HepG2 (cell line): ENCODE measurements at regions not wholly inside any gene's neighbourhood (a gene's known extent, or its start where the extent isn't known, plus 50 kb on each side); places are given as distances from the start of the nearest gene placed in this dataset.

Source experiments
- ATAC-seq: fragments of 200-7000 bp; cut with Tn5 transposase; 3 replicates; pipeline ENCODE4 v1.9.1; 2020; ENCODE audit warnings: mild to moderate bottlenecking, moderate library complexity
- BruUV-seq: library from RNA; stranded (reverse); fragments of 400-500 nt; replicated peaks from 2 replicates; lab custom pipeline; 2021; lab: Mats Ljungman, UMichigan
- CTCF ChIA-PET: fragments of 300-600 bp; formaldehyde crosslinking; extraction: SDS; loops from one replicate; lab custom pipeline; 2021; ENCODE audit warnings: low total read pairs, inconsistent platforms, low intra/inter-chr PET ratio; lab: Yijun Ruan, JAX
- POLR2A ChIA-PET: fragments of 350-600 bp; sonication (Branson Sonifier 250); formaldehyde crosslinking; loops from one replicate; lab custom pipeline; 2020; ENCODE audit warnings: antibody characterized with exemption, inconsistent platforms; lab: Yijun Ruan, JAX
- DNase-seq: peaks from one replicate; pipeline ENCODE4 v3.0.0-alpha.2; 2015; ENCODE audit warnings: low spot score
- FAIRE-seq: peaks from 3 replicates; lab custom pipeline; 2011; peaks lifted over from hg19 to GRCh38; lab: Jason Lieb, UNC
- H2AFZ ChIP-seq: one replicate; pipeline ENCODE4 v1.6.1; 2011; ENCODE audit warnings: low read length, inconsistent platforms
- H3K27ac ChIP-seq: fragments of 300-600 bp; 3 replicates; pipeline ENCODE4 v1.8.0; 2011; ENCODE audit warnings: mixed run types, mild to moderate bottlenecking, mixed read lengths, low read length, inconsistent platforms; ENCODE audit not compliant: insufficient read depth; ENCODE audit errors: extremely low read length
- H3K27me3 ChIP-seq, 2 experiments: fragments of 200-600 bp in 1 of 2; 2 replicates in 1 of 2; 3 replicates in 1 of 2; pipeline versions ENCODE4 v1.6.0 to v1.8.0; 2011; ENCODE audit warnings: low read length in 2 of 2, mild to moderate bottlenecking in 2 of 2, moderate library complexity in 2 of 2, inconsistent platforms in 1 of 2; ENCODE audit not compliant: insufficient read depth in 2 of 2, control insufficient read depth in 1 of 2
- H3K36me3 ChIP-seq, 2 experiments: fragments of 200-600 bp in 1 of 2; replicated peaks in 1 of 2; 2 replicates in 1 of 2; 3 replicates in 1 of 2; pipeline versions ENCODE4 v1.5.1 to v1.8.0; 2011; ENCODE audit warnings: low read length in 2 of 2, inconsistent platforms in 1 of 2; ENCODE audit not compliant: insufficient read depth in 2 of 2, control insufficient read depth in 1 of 2
- H3K4me1 ChIP-seq: 2 replicates; pipeline ENCODE4 v1.5.1; 2012; ENCODE audit warnings: low read length, inconsistent platforms; ENCODE audit not compliant: insufficient read depth
- H3K4me2 ChIP-seq: 2 replicates; pipeline ENCODE4 v1.6.0; 2011; ENCODE audit warnings: low read depth, low read length, inconsistent platforms
- H3K4me3 ChIP-seq, 3 experiments: fragments of 200-600 bp in 1 of 3; sonication (generic), shearing (Covaris generic) in 1 of 3; replicated peaks in 1 of 3; 2 replicates each; pipeline ENCODE4 v1.5.1; 2011 to 2016; ENCODE audit warnings: low read length in 3 of 3, inconsistent platforms in 2 of 3, low read depth in 2 of 3, mild to moderate bottlenecking in 2 of 3, control low read depth in 1 of 3, mixed read lengths in 1 of 3; ENCODE audit not compliant: insufficient read depth in 1 of 3
- H3K79me2 ChIP-seq: one replicate; pipeline ENCODE4 v1.6.1; 2011; ENCODE audit warnings: low read length, inconsistent platforms; ENCODE audit not compliant: insufficient read depth
- H3K9ac ChIP-seq: 2 replicates; pipeline ENCODE4 v1.6.0; 2011; ENCODE audit warnings: mild to moderate bottlenecking, low read depth, low read length, inconsistent platforms; ENCODE audit not compliant: insufficient read depth
- H3K9me3 ChIP-seq: 2 replicates; pipeline ENCODE4 v1.5.1; 2012; ENCODE audit warnings: mild to moderate bottlenecking, low read length
- H4K20me1 ChIP-seq: 2 replicates; pipeline ENCODE4 v1.6.0; 2011; ENCODE audit warnings: inconsistent platforms, mild to moderate bottlenecking, low read length, moderate library complexity; ENCODE audit not compliant: insufficient read depth
- CHD4 ChIP-seq: fragments of 200-600 bp; sonication (generic); IDR thresholded peaks from 2 replicates; pipeline ENCODE4 v1.7.0; 2017; ENCODE audit warnings: mild to moderate bottlenecking, low read length, borderline replicate concordance
- FOXC1 ChIP-seq: sonication (generic); formaldehyde crosslinking; IDR thresholded peaks from 2 replicates; pipeline ENCODE4 v1.8.0; 2022; ENCODE audit warnings: mild to moderate bottlenecking, missing genetic modification reagents, borderline replicate concordance
- GLMP ChIP-seq: sonication (generic); formaldehyde crosslinking; IDR thresholded peaks from 2 replicates; pipeline ENCODE4 v1.9.0; 2021; ENCODE audit warnings: missing genetic modification reagents, mild to moderate bottlenecking, borderline replicate concordance
- GTF3A ChIP-seq: sonication (generic); formaldehyde crosslinking; conservative IDR thresholded peaks from 2 replicates; pipeline ENCODE4 v1.4.0; 2020; ENCODE audit warnings: mild to moderate bottlenecking, missing genetic modification reagents
- NFAT5 ChIP-seq: sonication (generic); formaldehyde crosslinking; IDR thresholded peaks from 2 replicates; pipeline ENCODE4 v1.4.0; 2020; ENCODE audit warnings: missing genetic modification reagents
- TP53 ChIP-seq: sonication (generic); formaldehyde crosslinking; conservative IDR thresholded peaks from 2 replicates; pipeline ENCODE4 v1.4.0; 2020; ENCODE audit warnings: missing genetic modification reagents
- ZNF414 ChIP-seq: sonication (generic); formaldehyde crosslinking; IDR thresholded peaks from 2 replicates; pipeline ENCODE4 v1.5.0; 2020; ENCODE audit warnings: missing genetic modification reagents
- WGBS: methylation state at CpG from one replicate; pipeline ENCODE4 v1.1.6; 2017; ENCODE audit warnings: low lambda C conversion rate; 5-methylcytosine and 5-hydroxymethylcytosine counted together
- in situ Hi-C: cut with HindIII; loops from 2 replicates; pipeline ENCODE4 v1.10.0; 2017; ENCODE audit warnings: low pct_unique_long_range_greater_than_20kb; ENCODE audit not compliant: extremely low pct_ligation_motif_present
- intact Hi-C: fragments of 100-400 bp; cut with micrococcal nuclease; formaldehyde crosslinking; loops from one replicate; pipeline ENCODE4 v1.10.0; 2022; ENCODE audit not compliant: unreplicated experiment
- TF ChIP-seq, protein P1 (sequence below): IDR thresholded peaks from 2 replicates; pipeline ENCODE4 v1.6.1; 2016; ENCODE audit warnings: low read depth, missing genetic modification reagents, missing compliant biosample characterization
- TF ChIP-seq, protein P2 (sequence below): sonication (generic); formaldehyde crosslinking; IDR thresholded peaks from 2 replicates; pipeline ENCODE4 v1.9.0; 2021; ENCODE audit warnings: missing genetic modification reagents, borderline replicate concordance

DNA sequence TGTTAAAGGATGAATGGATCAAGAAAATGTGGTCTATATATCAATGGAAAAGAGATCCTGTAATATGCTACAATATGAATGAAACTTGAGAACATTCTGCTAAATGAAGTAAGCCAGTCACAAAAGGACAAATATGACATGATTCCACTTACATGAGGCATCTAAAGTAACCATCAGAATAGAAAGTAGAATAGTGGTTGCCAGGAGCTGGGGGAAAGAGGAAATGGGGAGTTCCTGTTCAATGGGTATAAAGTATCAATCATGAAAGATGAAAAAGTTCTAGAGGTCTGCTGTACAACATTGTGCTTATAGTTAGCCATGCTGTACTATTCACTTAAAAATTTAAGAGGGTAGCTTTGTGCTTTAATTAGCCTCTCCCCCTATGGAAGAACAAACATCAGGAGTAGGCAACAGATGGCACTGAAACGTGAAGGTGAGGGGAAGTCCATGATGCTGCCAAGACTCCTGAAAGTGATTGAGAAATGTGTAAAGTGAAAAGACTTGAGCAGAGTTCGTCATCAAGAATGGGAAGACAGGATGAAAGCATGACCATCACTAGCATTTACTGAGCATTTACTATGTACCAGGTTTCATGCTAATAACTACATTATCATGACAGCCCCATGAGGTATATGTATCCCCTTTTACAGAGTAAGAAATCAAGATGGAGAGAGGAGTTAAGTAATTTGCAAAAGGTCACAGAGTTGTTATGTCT is 167.2 kb downstream of the CYB561 start:
- CTCF ChIA-PET = no interaction called here
- no peak overlapping the region for H3K4me3 ChIP-seq
- H3K4me1 ChIP-seq = no peaks in the 10 kb centered on the region
- 0% methylated on average over 2 of the region's 2 CpGs for WGBS
- no peaks in the 10 kb centered on the region for H3K36me3 ChIP-seq
- no peaks in the 10 kb centered on the region for H3K27me3 ChIP-seq
- FAIRE-seq = no peak
- no peaks in the 10 kb centered on the region for H3K79me2 ChIP-seq
- intact Hi-C loops = loop anchor here (10.0 kb wide), 1 partner anchor 1664 kb away; no protein-coding TSS in a partner anchor
- no peaks in the 10 kb centered on the region for H4K20me1 ChIP-seq
- in situ Hi-C loops = no loop called here
- no peak overlapping the region for H2AFZ ChIP-seq
- no peak for ATAC-seq
- no peaks in the 10 kb centered on the region; the same call in 1 of the 2 replicates for H3K9me3 ChIP-seq
- no peak overlapping the region for H3K27ac ChIP-seq
- no peak overlapping the region for H3K9ac ChIP-seq
- H3K4me2 ChIP-seq = no peak overlapping the region
- no TSS peak for BruUV-seq
- POLR2A ChIA-PET = no interaction called here
- DNase-seq = no peak
- TF ChIP-seq, protein P1, sequence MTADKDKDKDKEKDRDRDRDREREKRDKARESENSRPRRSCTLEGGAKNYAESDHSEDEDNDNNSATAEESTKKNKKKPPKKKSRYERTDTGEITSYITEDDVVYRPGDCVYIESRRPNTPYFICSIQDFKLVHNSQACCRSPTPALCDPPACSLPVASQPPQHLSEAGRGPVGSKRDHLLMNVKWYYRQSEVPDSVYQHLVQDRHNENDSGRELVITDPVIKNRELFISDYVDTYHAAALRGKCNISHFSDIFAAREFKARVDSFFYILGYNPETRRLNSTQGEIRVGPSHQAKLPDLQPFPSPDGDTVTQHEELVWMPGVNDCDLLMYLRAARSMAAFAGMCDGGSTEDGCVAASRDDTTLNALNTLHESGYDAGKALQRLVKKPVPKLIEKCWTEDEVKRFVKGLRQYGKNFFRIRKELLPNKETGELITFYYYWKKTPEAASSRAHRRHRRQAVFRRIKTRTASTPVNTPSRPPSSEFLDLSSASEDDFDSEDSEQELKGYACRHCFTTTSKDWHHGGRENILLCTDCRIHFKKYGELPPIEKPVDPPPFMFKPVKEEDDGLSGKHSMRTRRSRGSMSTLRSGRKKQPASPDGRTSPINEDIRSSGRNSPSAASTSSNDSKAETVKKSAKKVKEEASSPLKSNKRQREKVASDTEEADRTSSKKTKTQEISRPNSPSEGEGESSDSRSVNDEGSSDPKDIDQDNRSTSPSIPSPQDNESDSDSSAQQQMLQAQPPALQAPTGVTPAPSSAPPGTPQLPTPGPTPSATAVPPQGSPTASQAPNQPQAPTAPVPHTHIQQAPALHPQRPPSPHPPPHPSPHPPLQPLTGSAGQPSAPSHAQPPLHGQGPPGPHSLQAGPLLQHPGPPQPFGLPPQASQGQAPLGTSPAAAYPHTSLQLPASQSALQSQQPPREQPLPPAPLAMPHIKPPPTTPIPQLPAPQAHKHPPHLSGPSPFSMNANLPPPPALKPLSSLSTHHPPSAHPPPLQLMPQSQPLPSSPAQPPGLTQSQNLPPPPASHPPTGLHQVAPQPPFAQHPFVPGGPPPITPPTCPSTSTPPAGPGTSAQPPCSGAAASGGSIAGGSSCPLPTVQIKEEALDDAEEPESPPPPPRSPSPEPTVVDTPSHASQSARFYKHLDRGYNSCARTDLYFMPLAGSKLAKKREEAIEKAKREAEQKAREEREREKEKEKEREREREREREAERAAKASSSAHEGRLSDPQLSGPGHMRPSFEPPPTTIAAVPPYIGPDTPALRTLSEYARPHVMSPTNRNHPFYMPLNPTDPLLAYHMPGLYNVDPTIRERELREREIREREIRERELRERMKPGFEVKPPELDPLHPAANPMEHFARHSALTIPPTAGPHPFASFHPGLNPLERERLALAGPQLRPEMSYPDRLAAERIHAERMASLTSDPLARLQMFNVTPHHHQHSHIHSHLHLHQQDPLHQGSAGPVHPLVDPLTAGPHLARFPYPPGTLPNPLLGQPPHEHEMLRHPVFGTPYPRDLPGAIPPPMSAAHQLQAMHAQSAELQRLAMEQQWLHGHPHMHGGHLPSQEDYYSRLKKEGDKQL = no peak
- TF ChIP-seq GTF3A (CRISPR knock-in tag) = no peak
- TF ChIP-seq GLMP (CRISPR knock-in tag) = no peak
- no peak for TF ChIP-seq FOXC1 (CRISPR knock-in tag)
- no peak for TF ChIP-seq ZNF414
- no peak for TF ChIP-seq CHD4
- no peak for TF ChIP-seq NFAT5 (CRISPR knock-in tag)
- no peak for TF ChIP-seq TP53 (CRISPR knock-in tag)
- TF ChIP-seq, protein P2, sequence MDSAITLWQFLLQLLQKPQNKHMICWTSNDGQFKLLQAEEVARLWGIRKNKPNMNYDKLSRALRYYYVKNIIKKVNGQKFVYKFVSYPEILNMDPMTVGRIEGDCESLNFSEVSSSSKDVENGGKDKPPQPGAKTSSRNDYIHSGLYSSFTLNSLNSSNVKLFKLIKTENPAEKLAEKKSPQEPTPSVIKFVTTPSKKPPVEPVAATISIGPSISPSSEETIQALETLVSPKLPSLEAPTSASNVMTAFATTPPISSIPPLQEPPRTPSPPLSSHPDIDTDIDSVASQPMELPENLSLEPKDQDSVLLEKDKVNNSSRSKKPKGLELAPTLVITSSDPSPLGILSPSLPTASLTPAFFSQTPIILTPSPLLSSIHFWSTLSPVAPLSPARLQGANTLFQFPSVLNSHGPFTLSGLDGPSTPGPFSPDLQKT = no peak
